GM19395 (cell line): ENCODE measurements at regions not wholly inside any gene's neighbourhood (a gene's known extent, or its start where the extent isn't known, plus 50 kb on each side); places are given as distances from the start of the nearest gene placed in this dataset.
A peak's percentile ranks its signal among the peaks of the same experiment; 100 is the strongest.
"Not testable (repeated sequence)": the region's sequence is repeated elsewhere in the genome, so short reads cannot be mapped to it uniquely, and the experiment has no call there.

Experiments
- ATAC-seq: cut with Tn5 transposase; IDR thresholded peaks from one replicate; pipeline ENCODE4 v1.9.1; 2021; ENCODE audit warnings: mild to moderate bottlenecking, moderate library complexity; ENCODE audit not compliant: unreplicated experiment

GRCh38 chr11:129695571-129696308 is 119.9 kb upstream of the TMEM45B start:
- peak; percentile 84 for ATAC-seq

GRCh38 chr11:129696309-129696989 is 119.2 kb upstream of the TMEM45B start:
- ATAC-seq: no peak

GRCh38 chr11:129698212-129698611 is 117.4 kb upstream of the TMEM45B start:
- no peak for ATAC-seq

- ATAC-seq: no peak
Measured at GRCh38 chr11:129699711-129700304, 115.8 kb upstream of the TMEM45B start.

- no peak for ATAC-seq
Measured at GRCh38 chr11:129700701-129701100, 114.9 kb upstream of the TMEM45B start.

GRCh38 chr11:129701706-129702105 is 113.9 kb upstream of the TMEM45B start:
- ATAC-seq: no peak

- no peak for ATAC-seq
Measured at GRCh38 chr11:129702410-129703398, 112.9 kb upstream of the TMEM45B start.

GRCh38 chr11:129703846-129704245 is 111.8 kb upstream of the TMEM45B start:
- no peak for ATAC-seq

GRCh38 chr11:129704831-129705230 is 110.8 kb upstream of the TMEM45B start:
- no peak for ATAC-seq

- no peak for ATAC-seq
Measured at GRCh38 chr11:129705341-129705740, 110.3 kb upstream of the TMEM45B start.

GRCh38 chr11:129705933-129706332 is 109.7 kb upstream of the TMEM45B start:
- no peak for ATAC-seq

- no peak for ATAC-seq
Measured at GRCh38 chr11:129709801-129710398, 105.7 kb upstream of the TMEM45B start.

- ATAC-seq: no peak
Measured at GRCh38 chr11:129710423-129710822, 105.2 kb upstream of the TMEM45B start.

- ATAC-seq: no peak
Measured at GRCh38 chr11:129711760-129712159, 103.9 kb upstream of the TMEM45B start.

GRCh38 chr11:129712486-129713240 is 103.0 kb upstream of the TMEM45B start:
- not testable (repeated sequence) for ATAC-seq

GRCh38 chr11:129719037-129719436 is 96.6 kb upstream of the TMEM45B start:
- no peak for ATAC-seq

- no peak for ATAC-seq
Measured at GRCh38 chr11:129720156-129720555, 95.5 kb upstream of the TMEM45B start.

- no peak for ATAC-seq
Measured at GRCh38 chr11:129720994-129721393, 94.7 kb upstream of the TMEM45B start.

- no peak for ATAC-seq
Measured at GRCh38 chr11:129721685-129722084, 94.0 kb upstream of the TMEM45B start.

- no peak for ATAC-seq
Measured at GRCh38 chr11:129722529-129722928, 93.1 kb upstream of the TMEM45B start.
